Neutrophil (primary cell): ENCODE measurements at regions not wholly inside any gene's neighbourhood (a gene's known extent, or its start where the extent isn't known, plus 50 kb on each side); places are given as distances from the start of the nearest gene placed in this dataset.

Source experiments
- H3K27ac ChIP-seq: fragments of 200-600 bp; sonication (generic); 2 replicates; pipeline ENCODE4 v1.5.1; 2016; ENCODE audit warnings: mild to moderate bottlenecking, moderate library complexity
- H3K27me3 ChIP-seq: fragments of 200-600 bp; sonication (generic); 2 replicates; pipeline ENCODE4 v1.6.0; 2016; ENCODE audit warnings: mild to moderate bottlenecking
- H3K36me3 ChIP-seq: fragments of 200-600 bp; sonication (generic); 2 replicates; pipeline ENCODE4 v1.5.1; 2017
- H3K4me1 ChIP-seq, 2 experiments: fragments of 200-600 bp in 1 of 2; sonication (generic) in 1 of 2; 1 replicate in 1 of 2; 2 replicates in 1 of 2; pipeline versions ENCODE4 v1.5.1 to v1.6.1; 2013 to 2016; ENCODE audit warnings: low read depth in 1 of 2, low read length in 1 of 2, mild to moderate bottlenecking in 1 of 2, moderate library complexity in 1 of 2; ENCODE audit not compliant: control insufficient read depth in 1 of 2, insufficient read depth in 1 of 2
- H3K4me3 ChIP-seq, 2 experiments: fragments of 200-600 bp in 1 of 2; sonication (generic) in 1 of 2; 1 replicate in 1 of 2; 2 replicates in 1 of 2; pipeline ENCODE4 v1.5.1; 2013 to 2016; ENCODE audit warnings: low read depth in 1 of 2, low read length in 1 of 2, mild to moderate bottlenecking in 1 of 2, moderate library complexity in 1 of 2
- H3K9me3 ChIP-seq: fragments of 200-600 bp; sonication (generic); 2 replicates; pipeline ENCODE4 v1.5.1; 2016
- TF ChIP-seq, protein P1 (sequence below): fragments of 200-600 bp; sonication (generic); IDR thresholded peaks from 2 replicates; pipeline ENCODE4 v1.5.1; 2016; ENCODE audit warnings: antibody characterized with exemption

DNA sequence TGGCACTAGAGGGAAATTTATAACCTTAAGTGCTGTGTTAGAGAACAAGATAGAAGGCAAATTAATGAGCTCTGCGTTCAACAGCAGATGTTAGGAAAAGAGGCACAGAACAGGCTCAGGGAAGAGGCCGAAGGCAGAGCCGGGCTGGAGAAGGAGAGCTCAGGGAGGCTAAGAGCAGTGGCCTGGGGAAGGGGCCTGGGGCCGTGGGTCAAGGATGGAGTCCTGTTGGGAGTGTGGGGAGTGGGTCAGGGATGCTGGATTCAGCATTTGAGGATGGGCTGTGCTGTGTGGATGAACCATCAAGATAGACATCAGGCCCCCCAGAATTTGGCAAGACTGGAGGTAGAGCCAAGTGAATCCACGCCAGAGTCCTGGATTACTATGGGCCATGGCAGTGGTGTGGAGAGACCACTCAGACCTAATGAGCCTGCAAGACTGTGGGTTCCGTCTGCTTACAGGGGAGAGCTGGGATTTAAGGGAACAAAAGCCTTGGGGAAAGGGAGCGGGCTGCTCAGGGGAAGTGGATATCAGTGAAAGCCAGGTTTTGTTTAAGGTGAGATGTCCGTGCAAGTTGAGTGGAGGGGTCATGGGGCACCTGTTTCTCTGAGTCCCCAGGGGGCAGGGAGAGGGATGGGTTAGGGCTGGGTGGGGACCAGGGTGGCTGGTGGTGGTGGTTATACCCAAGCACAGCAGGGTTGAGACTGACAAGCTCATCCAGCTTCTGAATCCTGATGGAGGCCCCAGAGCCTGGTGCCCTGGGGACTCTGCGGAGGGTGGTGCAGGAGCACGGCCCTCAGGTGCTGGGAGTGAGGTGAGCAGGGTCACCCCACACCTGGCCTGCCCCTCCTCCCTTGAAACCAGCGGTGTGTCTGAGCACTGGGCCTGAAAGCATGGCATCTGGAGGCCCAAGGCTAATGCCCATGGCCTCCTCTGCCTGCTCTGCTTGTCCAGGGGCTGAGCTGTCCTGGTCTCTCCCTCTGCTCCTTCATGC, 101.7 kb downstream of the BMS1 start:
- no peak overlapping the region for H3K4me3 ChIP-seq
- TF ChIP-seq, protein P1, sequence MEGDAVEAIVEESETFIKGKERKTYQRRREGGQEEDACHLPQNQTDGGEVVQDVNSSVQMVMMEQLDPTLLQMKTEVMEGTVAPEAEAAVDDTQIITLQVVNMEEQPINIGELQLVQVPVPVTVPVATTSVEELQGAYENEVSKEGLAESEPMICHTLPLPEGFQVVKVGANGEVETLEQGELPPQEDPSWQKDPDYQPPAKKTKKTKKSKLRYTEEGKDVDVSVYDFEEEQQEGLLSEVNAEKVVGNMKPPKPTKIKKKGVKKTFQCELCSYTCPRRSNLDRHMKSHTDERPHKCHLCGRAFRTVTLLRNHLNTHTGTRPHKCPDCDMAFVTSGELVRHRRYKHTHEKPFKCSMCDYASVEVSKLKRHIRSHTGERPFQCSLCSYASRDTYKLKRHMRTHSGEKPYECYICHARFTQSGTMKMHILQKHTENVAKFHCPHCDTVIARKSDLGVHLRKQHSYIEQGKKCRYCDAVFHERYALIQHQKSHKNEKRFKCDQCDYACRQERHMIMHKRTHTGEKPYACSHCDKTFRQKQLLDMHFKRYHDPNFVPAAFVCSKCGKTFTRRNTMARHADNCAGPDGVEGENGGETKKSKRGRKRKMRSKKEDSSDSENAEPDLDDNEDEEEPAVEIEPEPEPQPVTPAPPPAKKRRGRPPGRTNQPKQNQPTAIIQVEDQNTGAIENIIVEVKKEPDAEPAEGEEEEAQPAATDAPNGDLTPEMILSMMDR: no peak
- H3K27me3 ChIP-seq: no peaks in the 10 kb centered on the region

DNA sequence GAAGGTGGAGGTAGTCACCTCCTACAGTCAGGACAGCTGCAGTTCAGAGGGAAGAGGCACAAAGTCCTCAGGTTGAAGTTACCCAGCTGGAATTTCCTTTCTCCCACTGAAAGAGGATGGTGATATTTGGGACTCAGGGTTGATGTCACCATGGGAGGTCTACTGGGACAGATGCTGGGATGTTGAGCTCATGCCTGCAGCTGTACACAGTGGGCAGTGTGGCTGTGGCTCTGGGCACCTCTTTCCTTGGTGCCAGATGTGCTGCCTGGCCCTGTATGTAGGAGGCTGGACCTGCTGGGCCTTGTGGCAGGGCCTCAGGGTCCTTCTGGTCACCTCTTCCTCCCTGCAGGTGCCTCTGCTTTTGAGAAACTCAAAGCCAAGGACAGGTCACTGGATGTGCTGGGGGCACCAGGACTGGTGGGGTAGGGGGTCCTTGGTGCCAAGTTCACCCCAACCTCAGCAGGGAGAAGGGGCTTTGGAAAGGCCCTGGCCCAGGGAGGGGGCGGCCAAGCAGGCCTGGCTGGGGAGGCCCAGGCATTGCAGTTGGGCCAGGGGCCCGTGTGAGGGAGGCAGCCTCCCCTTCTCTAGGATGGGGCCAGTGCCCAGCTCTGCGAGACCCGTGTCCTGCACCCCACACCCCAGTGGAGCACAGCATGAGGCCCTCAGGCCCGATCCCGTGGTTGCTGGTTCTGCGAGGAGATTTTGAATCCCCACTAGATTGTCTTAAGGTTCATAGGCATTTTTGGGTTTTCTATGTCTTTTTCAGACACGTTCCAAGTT, 103.1 kb downstream of the BMS1 start:
- Histone ChIP-seq H3K4me1 (no peaks in the 10 kb centered on the region), H3K27ac (no peak overlapping the region), H3K4me3 (no peak overlapping the region), H3K36me3 (no peaks in the 10 kb centered on the region), H3K9me3 (peaks cover 5% of the 10 kb centered on the region), H3K27me3 (no peaks in the 10 kb centered on the region)
- TF ChIP-seq, protein P1: no peak

More for the DNA sequence above, 101.7 kb downstream of the BMS1 start:
- Histone ChIP-seq H3K9me3 (peaks cover 5% of the 10 kb centered on the region), H3K4me1 (no peaks in the 10 kb centered on the region), H3K27ac (no peak overlapping the region), H3K36me3 (no peaks in the 10 kb centered on the region)

DNA sequence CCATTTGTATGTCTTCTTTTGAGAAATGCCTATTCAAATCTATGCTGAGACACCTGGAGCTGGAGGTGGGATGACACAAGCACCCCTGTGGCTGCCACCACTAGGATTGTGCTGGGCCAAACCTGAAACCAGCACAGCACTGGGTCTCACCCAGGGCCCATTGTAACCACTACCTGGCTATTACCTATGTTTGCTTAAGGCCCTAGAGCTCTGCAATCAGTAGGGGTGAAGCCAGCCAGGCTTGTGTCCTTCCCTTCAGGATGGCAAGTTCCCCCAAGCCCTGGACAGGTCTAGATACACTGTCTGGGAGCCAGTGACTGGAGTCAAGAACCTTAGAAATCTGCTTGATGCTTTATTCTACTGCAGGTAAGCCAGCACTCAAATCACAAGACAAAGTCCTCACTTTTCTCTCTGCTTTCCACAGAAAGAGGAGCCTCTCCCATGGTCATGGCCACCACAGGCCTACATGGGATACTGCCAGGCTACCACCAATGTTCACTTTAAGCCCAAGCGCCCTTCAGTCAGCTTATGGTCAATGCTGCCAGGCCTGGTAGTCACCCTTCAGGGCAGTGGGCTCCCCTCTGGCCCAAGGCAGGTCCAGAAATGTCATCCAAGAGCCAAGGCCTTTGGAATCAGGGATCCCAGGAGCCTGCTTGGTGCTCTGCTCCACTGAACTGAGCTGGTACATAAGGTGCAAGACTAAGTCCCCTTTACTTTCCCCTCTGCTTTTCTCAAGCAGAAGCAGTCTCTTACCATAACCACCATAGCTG, 105.3 kb downstream of the BMS1 start:
- no peaks in the 10 kb centered on the region for H3K4me1 ChIP-seq
- no peaks in the 10 kb centered on the region for H3K9me3 ChIP-seq
- no peaks in the 10 kb centered on the region for H3K36me3 ChIP-seq
- TF ChIP-seq, protein P1: no peak
- no peak overlapping the region for H3K4me3 ChIP-seq
- H3K27me3 ChIP-seq: no peaks in the 10 kb centered on the region
- no peak overlapping the region for H3K27ac ChIP-seq

DNA sequence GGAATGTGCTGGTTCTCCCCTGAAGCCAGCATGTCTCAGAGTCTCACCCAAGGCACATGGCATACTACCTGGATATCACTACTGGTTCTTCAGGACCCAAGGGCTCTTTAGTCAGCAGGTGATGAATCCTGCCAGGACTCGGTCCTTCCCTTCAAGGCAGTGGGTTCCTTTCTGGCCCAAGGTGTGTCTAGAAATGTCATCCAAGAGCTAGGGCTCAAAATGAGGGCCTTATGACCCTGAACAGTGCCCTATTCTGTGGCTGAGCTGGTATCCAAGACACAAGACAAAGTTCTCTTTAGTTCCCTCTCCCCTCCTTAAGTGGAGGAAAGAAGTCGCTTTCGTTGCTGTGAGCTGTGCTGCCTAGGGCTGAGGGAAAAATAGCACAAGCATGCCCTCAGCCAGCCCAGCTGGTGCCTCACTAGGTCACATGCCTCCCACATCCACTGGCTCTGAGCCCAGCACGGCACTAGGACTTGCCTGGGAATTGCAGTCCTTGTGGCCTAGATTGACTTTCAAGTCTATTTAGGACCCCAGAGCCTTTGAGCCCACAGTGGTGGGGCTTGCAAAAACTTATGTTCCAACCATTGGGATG, 106.0 kb downstream of the BMS1 start:
- Histone ChIP-seq H3K27me3 (no peaks in the 10 kb centered on the region), H3K27ac (no peak overlapping the region), H3K4me3 (no peak overlapping the region), H3K4me1 (no peaks in the 10 kb centered on the region), H3K9me3 (no peaks in the 10 kb centered on the region), H3K36me3 (no peaks in the 10 kb centered on the region)
- TF ChIP-seq, protein P1: no peak

DNA sequence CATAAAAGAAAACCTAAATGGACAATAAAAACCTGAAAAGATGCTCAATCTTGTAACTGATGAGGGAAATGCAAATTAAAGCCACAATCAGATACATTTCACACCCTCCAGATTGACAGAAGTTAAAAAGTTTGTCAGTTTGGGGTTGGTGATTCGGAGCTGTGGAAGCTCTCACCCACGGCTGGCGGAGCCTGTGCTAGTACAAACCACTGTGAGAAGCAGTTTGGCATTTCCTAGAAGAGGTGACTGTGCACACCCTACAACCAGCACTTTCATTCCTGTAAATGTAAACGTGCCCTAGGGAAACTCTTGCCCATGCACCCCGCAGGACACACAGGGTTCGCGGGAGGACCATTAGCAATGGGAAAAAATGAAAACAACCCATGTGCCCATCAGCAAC, 114.1 kb downstream of the BMS1 start:
- Histone ChIP-seq H3K27me3 (peaks cover 44% of the 10 kb centered on the region), H3K27ac (no peak overlapping the region), H3K4me3 (no peak overlapping the region), H3K36me3 (no peaks in the 10 kb centered on the region), H3K4me1 (no peaks in the 10 kb centered on the region), H3K9me3 (no peaks in the 10 kb centered on the region)
- TF ChIP-seq, protein P1: no peak
